ENCODE measurements at regions not wholly inside any gene's neighbourhood (a gene's known extent, or its start where the extent isn't known, plus 50 kb on each side); places are given as distances from the start of the nearest gene placed in this dataset.
A peak's percentile ranks its signal among the peaks of the same experiment; 100 is the strongest.

GRCh38 chr3:187946163-187946691 lies 201.0 kb upstream of the BCL6 start:
- Histone ChIP-seq H3K36me3 (ENCODE audit: control insufficient read depth, low read length) (peaks cover 69% of the 10 kb centered on the region), H3F3A (ENCODE audit: control insufficient read depth, insufficient read depth) (peaks cover 61% of the 10 kb centered on the region), H3K9me3 (ENCODE audit: control insufficient read depth, insufficient read depth, low read length) (no peaks in the 10 kb centered on the region), H3K27me3 (ENCODE audit: control insufficient read depth, low read length) (no peaks in the 10 kb centered on the region), H4K20me1 (ENCODE audit: control insufficient read depth, insufficient read depth, low read depth, low read length) (no peaks in the 10 kb centered on the region), H3K79me2 (ENCODE audit: control insufficient read depth, low read length) (peaks cover 85% of the 10 kb centered on the region), H3K4me1 (ENCODE audit: control insufficient read depth, low read length) (peaks cover 99% of the 10 kb centered on the region), H3K4me2 (ENCODE audit: low read length) (peak overlapping the region; percentile 92), H3K27ac (ENCODE audit: low read depth, low read length) (peak overlapping the region; percentile 99), H3K9me2 (replicated peaks; ENCODE audit: control insufficient read depth, low read length) (no peaks in the 10 kb centered on the region), H3K4me3 (ENCODE audit: low read length) (peak overlapping the region; percentile 79)
- TF ChIP-seq CTCF (IDR thresholded peaks at IDR 0.05; ENCODE audit: low read depth, low read length, poor library complexity, severe bottlenecking) (no peak), EZH2phosphoT487 (IDR thresholded peaks at IDR 0.05; ENCODE audit: borderline replicate concordance, low read length) (no peak)

DNA sequence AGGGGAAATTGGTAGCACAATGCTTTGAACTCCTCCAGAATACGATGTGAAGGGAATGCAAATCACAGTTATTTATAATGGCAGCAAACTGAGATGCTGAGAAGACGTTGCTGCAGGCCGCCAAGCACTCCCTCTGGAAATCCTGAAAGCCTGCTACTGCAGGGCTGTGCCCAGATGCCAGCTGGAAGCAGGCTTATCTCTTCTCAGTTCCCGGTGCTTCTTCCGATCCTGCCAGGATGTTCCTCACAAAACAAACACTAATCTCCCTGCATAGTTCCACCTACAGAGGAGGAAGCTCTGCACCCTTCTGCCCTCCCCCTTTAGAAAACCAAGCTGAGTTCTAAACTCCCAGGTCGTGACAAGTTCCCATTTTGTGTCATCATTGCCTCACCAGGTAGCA lies 201.7 kb upstream of the BCL6 start:
- peak overlapping the region; percentile 99 for H3K27ac ChIP-seq (ENCODE audit: low read depth, low read length)
- peak overlapping the region; percentile 92 for H3K4me2 ChIP-seq (ENCODE audit: low read length)
- H3K4me1 ChIP-seq (ENCODE audit: control insufficient read depth, low read length), result peaks cover 99% of the 10 kb centered on the region

GRCh38 chr3:187947927-187948682 lies 202.8 kb upstream of the BCL6 start:
- Histone ChIP-seq H3K4me3 (ENCODE audit: low read length) (peak overlapping the region; percentile 79), H3K27ac (ENCODE audit: low read depth, low read length) (peak overlapping the region; percentile 99), H3K4me2 (ENCODE audit: low read length) (peak overlapping the region; percentile 92), H3K79me2 (ENCODE audit: control insufficient read depth, low read length) (peaks cover 79% of the 10 kb centered on the region), H3K9me3 (ENCODE audit: control insufficient read depth, insufficient read depth, low read length) (no peaks in the 10 kb centered on the region), H3K4me1 (ENCODE audit: control insufficient read depth, low read length) (peaks cover 99% of the 10 kb centered on the region), H3K36me3 (ENCODE audit: control insufficient read depth, low read length) (peaks cover 81% of the 10 kb centered on the region), H3K27me3 (ENCODE audit: control insufficient read depth, low read length) (no peaks in the 10 kb centered on the region), H4K20me1 (ENCODE audit: control insufficient read depth, insufficient read depth, low read depth, low read length) (no peaks in the 10 kb centered on the region), H3K9me2 (replicated peaks; ENCODE audit: control insufficient read depth, low read length) (no peaks in the 10 kb centered on the region), H3F3A (ENCODE audit: control insufficient read depth, insufficient read depth) (peaks cover 66% of the 10 kb centered on the region)
- TF ChIP-seq EZH2phosphoT487 (IDR thresholded peaks at IDR 0.05; ENCODE audit: borderline replicate concordance, low read length), result no peak

More for the DNA sequence above, 201.7 kb upstream of the BCL6 start:
- Histone ChIP-seq H3K79me2 (ENCODE audit: control insufficient read depth, low read length) (peaks cover 79% of the 10 kb centered on the region), H3F3A (ENCODE audit: control insufficient read depth, insufficient read depth) (peaks cover 61% of the 10 kb centered on the region), H3K9me2 (replicated peaks; ENCODE audit: control insufficient read depth, low read length) (no peaks in the 10 kb centered on the region), H3K27me3 (ENCODE audit: control insufficient read depth, low read length) (no peaks in the 10 kb centered on the region), H4K20me1 (ENCODE audit: control insufficient read depth, insufficient read depth, low read depth, low read length) (no peaks in the 10 kb centered on the region), H3K9me3 (ENCODE audit: control insufficient read depth, insufficient read depth, low read length) (no peaks in the 10 kb centered on the region), H3K4me3 (ENCODE audit: low read length) (peak overlapping the region; percentile 79), H3K36me3 (ENCODE audit: control insufficient read depth, low read length) (peaks cover 73% of the 10 kb centered on the region)
- TF ChIP-seq EZH2phosphoT487 (IDR thresholded peaks at IDR 0.05; ENCODE audit: borderline replicate concordance, low read length) (no peak), CTCF (IDR thresholded peaks at IDR 0.05; ENCODE audit: low read depth, low read length, poor library complexity, severe bottlenecking) (no peak)
